ENCODE measurements at regions not wholly inside any gene's neighbourhood (a gene's known extent, or its start where the extent isn't known, plus 50 kb on each side); places are given as distances from the start of the nearest gene placed in this dataset.

DNA sequence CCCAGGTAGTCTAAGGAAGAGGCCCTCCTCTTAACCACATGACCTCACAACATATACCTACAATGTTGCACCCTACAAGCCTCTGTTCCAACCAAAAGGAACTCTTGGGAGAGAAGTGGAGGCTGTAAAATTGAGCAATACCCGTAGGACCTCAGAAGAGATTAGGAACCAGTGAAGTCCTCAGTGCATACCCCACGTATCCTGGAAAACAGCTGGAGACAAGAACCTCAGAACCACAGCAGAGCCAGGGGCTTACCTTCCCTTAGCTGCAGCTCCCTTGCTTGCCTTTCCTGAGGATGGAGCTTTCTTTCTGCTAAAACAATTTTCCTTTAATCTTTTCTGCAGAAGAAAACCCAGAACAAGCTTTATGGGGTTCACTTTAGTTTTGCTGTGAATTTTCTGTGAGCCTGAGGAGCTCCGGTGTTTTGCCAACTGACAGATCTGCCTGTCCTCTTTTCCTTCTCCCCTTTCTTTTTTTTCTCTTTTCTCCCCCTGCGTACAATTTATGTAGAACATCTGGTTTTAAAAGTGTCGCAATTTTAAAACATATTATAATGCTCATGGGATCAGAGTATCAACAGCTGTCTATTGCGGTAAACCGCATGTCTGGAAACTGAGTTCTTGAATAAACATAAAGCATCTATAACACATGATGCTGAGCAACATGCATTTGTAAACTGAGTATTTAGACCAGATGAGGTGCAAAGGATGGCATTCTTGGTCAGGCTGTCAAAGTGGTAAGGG, 226.4 kb upstream of the MAF start:
- TF ChIP-seq, protein P1, sequence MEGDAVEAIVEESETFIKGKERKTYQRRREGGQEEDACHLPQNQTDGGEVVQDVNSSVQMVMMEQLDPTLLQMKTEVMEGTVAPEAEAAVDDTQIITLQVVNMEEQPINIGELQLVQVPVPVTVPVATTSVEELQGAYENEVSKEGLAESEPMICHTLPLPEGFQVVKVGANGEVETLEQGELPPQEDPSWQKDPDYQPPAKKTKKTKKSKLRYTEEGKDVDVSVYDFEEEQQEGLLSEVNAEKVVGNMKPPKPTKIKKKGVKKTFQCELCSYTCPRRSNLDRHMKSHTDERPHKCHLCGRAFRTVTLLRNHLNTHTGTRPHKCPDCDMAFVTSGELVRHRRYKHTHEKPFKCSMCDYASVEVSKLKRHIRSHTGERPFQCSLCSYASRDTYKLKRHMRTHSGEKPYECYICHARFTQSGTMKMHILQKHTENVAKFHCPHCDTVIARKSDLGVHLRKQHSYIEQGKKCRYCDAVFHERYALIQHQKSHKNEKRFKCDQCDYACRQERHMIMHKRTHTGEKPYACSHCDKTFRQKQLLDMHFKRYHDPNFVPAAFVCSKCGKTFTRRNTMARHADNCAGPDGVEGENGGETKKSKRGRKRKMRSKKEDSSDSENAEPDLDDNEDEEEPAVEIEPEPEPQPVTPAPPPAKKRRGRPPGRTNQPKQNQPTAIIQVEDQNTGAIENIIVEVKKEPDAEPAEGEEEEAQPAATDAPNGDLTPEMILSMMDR (IDR thresholded peaks at IDR 0.05; ENCODE audit: low read depth, low read length, poor library complexity, severe bottlenecking), result no peak
- TF ChIP-seq EZH2phosphoT487 (IDR thresholded peaks at IDR 0.05; ENCODE audit: borderline replicate concordance, low read length), result no peak

Measured in DOHH2 (cell line).